Pancreas (tissue), 10 donors: ENCODE measurements at regions not wholly inside any gene's neighbourhood (a gene's known extent, or its start where the extent isn't known, plus 50 kb on each side); places are given as distances from the start of the nearest gene placed in this dataset.

Source experiments
- ATAC-seq, 4 donors: fragments of 200-7000 bp; cut with Tn5 transposase; one replicate each; pipeline versions ENCODE4 v1.8.0 to v1.9.1; 2020; ENCODE audit warnings: mild to moderate bottlenecking in 4 of 4, moderate library complexity in 4 of 4
- DNase-seq, 6 donors: peaks; one replicate each; pipeline ENCODE4 v3.0.0-alpha.2; 2020
- FAIRE-seq: peaks from 2 replicates; lab custom pipeline; 2012; peaks lifted over from hg19 to GRCh38; lab: Jason Lieb, UNC
- H3K27ac ChIP-seq, 4 donors: fragments of 200-600 bp; sonication (generic); 1 replicate in 3 of 4; 2 replicates in 1 of 4; pipeline versions ENCODE4 v1.5.0 to v1.8.0; 2020
- H3K27me3 ChIP-seq, 4 donors: fragments of 200-600 bp; one replicate each; pipeline ENCODE4 v1.8.0; 2021
- H3K36me3 ChIP-seq, 3 donors: fragments of 200-600 bp; sonication (generic) in 1 of 3; one replicate each; pipeline versions ENCODE4 v1.5.0 to v1.8.0; 2020 to 2021
- H3K4me1 ChIP-seq, 3 donors: fragments of 200-600 bp; one replicate each; pipeline ENCODE4 v1.8.0; 2021
- H3K4me3 ChIP-seq, 4 donors: fragments of 200-600 bp; sonication (generic) in 2 of 4; one replicate each; pipeline versions ENCODE4 v1.5.0 to v1.8.0; 2020 to 2021
- H3K9me3 ChIP-seq, 4 donors: fragments of 200-600 bp; one replicate each; pipeline ENCODE4 v1.8.0; 2021
- CTCF ChIP-seq, 4 donors: fragments of 200-600 bp; sonication (generic) in 3 of 4; IDR thresholded peaks; one replicate each; pipeline versions ENCODE4 v1.5.0 to v1.8.0; 2021; ENCODE audit warnings: antibody characterized with exemption in 4 of 4
- WGBS, 2 donors: extraction: QIAGEN DNeasy Blood & Tissue Kit; methylation state at CpG; one replicate each; pipeline ENCODE4 v1.1.7; 2013; 5-methylcytosine and 5-hydroxymethylcytosine counted together
- intact Hi-C, 3 donors: fragments of 100-400 bp; cut with DNase I; formaldehyde crosslinking; loops; one replicate each; pipeline versions ENCODE4 v1.11.1 to v1.14.2; 2022
- donor health status: healthy with polysubstance abuse.
- donor health status: DM: no; HTN: no; CAD: no; lungs with moderate emphysema.
- donor health status: DM: no; HTN: no; CAD: no.
- donor health status: control.
- donor health status: control.
- donor health status: Bipolar disorder and iron deficiency.
- donor health status: DM: yes; HTN: yes; CAD: no.
- donor health status: DM: no; HTN: no; CAD: no.
- donor health status: DM: no; HTN: no; CAD: no.
- donor health status: DM: yes; HTN: yes; CAD: no.

- TF ChIP-seq CTCF (IDR thresholded peaks at IDR 0.05) = no peak
- H3K36me3 ChIP-seq = no peaks in the 10 kb centered on the region
- no peak for FAIRE-seq
- peak in 1 of 6 donors; percentile 21 for DNase-seq
- no peaks in the 10 kb centered on the region for H3K9me3 ChIP-seq
- intact Hi-C loops = no loop called here
- no peak overlapping the region for H3K4me3 ChIP-seq
- H3K27me3 ChIP-seq = no peaks in the 10 kb centered on the region
- peak in 1 of 4 donors; percentile 34 for ATAC-seq
- no peaks in the 10 kb centered on the region for H3K4me1 ChIP-seq
- peak overlapping the region in 1 of 4 donors; percentile 33 for H3K27ac ChIP-seq
- WGBS, 2 donors = 76 to 84% methylated on average over 13 of the region's 13 CpGs
Observed at GRCh38 chrX:40262157-40263013, 164.6 kb upstream of the BCOR start.

- H3K27ac ChIP-seq = no peak overlapping the region
- WGBS, 2 donors = 81 to 86% methylated on average over 7 of the region's 7 CpGs
- intact Hi-C loops = no loop called here
Observed at GRCh38 chrX:40261833-40262156, 164.0 kb upstream of the BCOR start.

GRCh38 chrX:40260146-40260747 lies 162.5 kb upstream of the BCOR start:
- 87 to 89% methylated on average over 14 of the region's 14 CpGs for WGBS, 2 donors
- FAIRE-seq = no peak
- H3K9me3 ChIP-seq = no peaks in the 10 kb centered on the region
- intact Hi-C loops = no loop called here
- H3K4me3 ChIP-seq = no peak overlapping the region
- no peaks in the 10 kb centered on the region for H3K4me1 ChIP-seq
- no peaks in the 10 kb centered on the region for H3K36me3 ChIP-seq
- DNase-seq = no peak
- H3K27ac ChIP-seq = no peak overlapping the region
- ATAC-seq = no peak
- H3K27me3 ChIP-seq = no peaks in the 10 kb centered on the region
- no peak for TF ChIP-seq CTCF (IDR thresholded peaks at IDR 0.05)

More at GRCh38 chrX:40261833-40262156, 164.0 kb upstream of the BCOR start:
- FAIRE-seq (no peak), ATAC-seq (no peak), DNase-seq (no peak)
- TF ChIP-seq CTCF (IDR thresholded peaks at IDR 0.05) = no peak
- H3K36me3 ChIP-seq = no peaks in the 10 kb centered on the region
- H3K4me3 ChIP-seq = no peak overlapping the region
- H3K4me1 ChIP-seq = no peaks in the 10 kb centered on the region
- no peaks in the 10 kb centered on the region for H3K27me3 ChIP-seq
- H3K9me3 ChIP-seq = no peaks in the 10 kb centered on the region

- Histone ChIP-seq H3K4me3 (no peak overlapping the region), H3K9me3 (no peaks in the 10 kb centered on the region), H3K27ac (no peak overlapping the region), H3K4me1 (no peaks in the 10 kb centered on the region), H3K36me3 (no peaks in the 10 kb centered on the region), H3K27me3 (peaks cover 0 to 5% (median 0%) of the 10 kb centered on the region in 4 donors)
- no peak for DNase-seq
- intact Hi-C loops = no loop called here
- no peak for ATAC-seq
- no peak for TF ChIP-seq CTCF (IDR thresholded peaks at IDR 0.05)
- no peak for FAIRE-seq
- WGBS, 2 donors = 80 to 90% methylated on average over 6 of the region's 6 CpGs
Observed at GRCh38 chrX:40258909-40259308, 161.2 kb upstream of the BCOR start.

- no peaks in the 10 kb centered on the region for H3K4me1 ChIP-seq
- no peaks in the 10 kb centered on the region for H3K9me3 ChIP-seq
- H3K36me3 ChIP-seq = no peaks in the 10 kb centered on the region
- H3K27ac ChIP-seq = no peak overlapping the region
- H3K4me3 ChIP-seq = no peak overlapping the region
- no peak for TF ChIP-seq CTCF (IDR thresholded peaks at IDR 0.05)
- H3K27me3 ChIP-seq = peaks cover 0 to 10% (median 2%) of the 10 kb centered on the region in 4 donors
- intact Hi-C loops = no loop called here
- no peak for FAIRE-seq
- no peak for ATAC-seq
- WGBS, 2 donors = 85 to 87% methylated on average over 5 of the region's 5 CpGs
- DNase-seq = no peak
Observed at GRCh38 chrX:40253771-40254170, 156.0 kb upstream of the BCOR start.
